ENCODE measurements at regions not wholly inside any gene's neighbourhood (a gene's known extent, or its start where the extent isn't known, plus 50 kb on each side); places are given as distances from the start of the nearest gene placed in this dataset.

DNA sequence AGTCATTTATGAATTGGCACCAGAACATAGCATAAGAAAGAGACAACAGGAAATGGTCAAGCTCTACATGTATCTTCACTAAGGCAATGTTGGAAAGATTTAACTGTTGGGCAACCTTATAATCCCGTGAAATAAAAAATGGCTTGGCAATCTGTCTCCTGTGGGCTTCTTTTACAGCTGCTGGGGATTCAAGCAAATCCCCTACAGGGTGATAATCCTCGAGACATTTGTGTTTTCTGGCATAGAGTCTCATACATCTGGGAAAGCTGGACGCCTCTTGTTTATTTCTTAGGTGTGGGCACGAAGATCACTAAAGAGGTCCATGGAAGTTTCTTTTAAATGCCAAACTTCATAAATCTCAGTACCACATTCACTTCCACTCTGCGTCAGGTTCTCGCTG, 82.2 kb upstream of the GPR141 start:
- TF ChIP-seq, protein P1, sequence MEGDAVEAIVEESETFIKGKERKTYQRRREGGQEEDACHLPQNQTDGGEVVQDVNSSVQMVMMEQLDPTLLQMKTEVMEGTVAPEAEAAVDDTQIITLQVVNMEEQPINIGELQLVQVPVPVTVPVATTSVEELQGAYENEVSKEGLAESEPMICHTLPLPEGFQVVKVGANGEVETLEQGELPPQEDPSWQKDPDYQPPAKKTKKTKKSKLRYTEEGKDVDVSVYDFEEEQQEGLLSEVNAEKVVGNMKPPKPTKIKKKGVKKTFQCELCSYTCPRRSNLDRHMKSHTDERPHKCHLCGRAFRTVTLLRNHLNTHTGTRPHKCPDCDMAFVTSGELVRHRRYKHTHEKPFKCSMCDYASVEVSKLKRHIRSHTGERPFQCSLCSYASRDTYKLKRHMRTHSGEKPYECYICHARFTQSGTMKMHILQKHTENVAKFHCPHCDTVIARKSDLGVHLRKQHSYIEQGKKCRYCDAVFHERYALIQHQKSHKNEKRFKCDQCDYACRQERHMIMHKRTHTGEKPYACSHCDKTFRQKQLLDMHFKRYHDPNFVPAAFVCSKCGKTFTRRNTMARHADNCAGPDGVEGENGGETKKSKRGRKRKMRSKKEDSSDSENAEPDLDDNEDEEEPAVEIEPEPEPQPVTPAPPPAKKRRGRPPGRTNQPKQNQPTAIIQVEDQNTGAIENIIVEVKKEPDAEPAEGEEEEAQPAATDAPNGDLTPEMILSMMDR (IDR thresholded peaks at IDR 0.05): no peak
- TF ChIP-seq EZH2 (IDR thresholded peaks at IDR 0.05; ENCODE audit: borderline replicate concordance, insufficient read depth, low read depth, low read length, poor library complexity, severe bottlenecking): no peak
